ENCODE measurements at regions not wholly inside any gene's neighbourhood (a gene's known extent, or its start where the extent isn't known, plus 50 kb on each side); places are given as distances from the start of the nearest gene placed in this dataset.

GRCh38 chr5:93071710-93072109, 509.3 kb downstream of the NR2F1-AS1 start:
- DNase-seq (no peak), ATAC-seq (no peak)
- H3K27me3 ChIP-seq, result no peaks in the 10 kb centered on the region
- H3K36me3 ChIP-seq, result no peaks in the 10 kb centered on the region
- no peak overlapping the region for H3K27ac ChIP-seq
- H3K4me1 ChIP-seq, result peaks cover 0 to 3% (median 0%) of the 10 kb centered on the region in 12 donors
- H3K4me3 ChIP-seq, result no peak overlapping the region
- 84 to 91% (median 86%) methylated on average over 1 of the region's 1 CpG for WGBS, 4 donors
- intact Hi-C loops (cut with DNase I), result no loop called here
- no peak for TF ChIP-seq CTCF (IDR thresholded peaks at IDR 0.05)
- TF ChIP-seq POLR2A (IDR thresholded peaks at IDR 0.05), result no peak
- no peaks in the 10 kb centered on the region for H3K9me3 ChIP-seq

GRCh38 chr5:93070938-93071337, 510.1 kb downstream of the NR2F1-AS1 start:
- no peak overlapping the region for H3K27ac ChIP-seq
- no peak for DNase-seq
- intact Hi-C loops (cut with DNase I), result no loop called here
- H3K4me3 ChIP-seq, result no peak overlapping the region
- H3K27me3 ChIP-seq, result no peaks in the 10 kb centered on the region
- no peaks in the 10 kb centered on the region for H3K36me3 ChIP-seq
- peaks cover 0 to 3% (median 0%) of the 10 kb centered on the region in 12 donors for H3K4me1 ChIP-seq
- H3K9me3 ChIP-seq, result no peaks in the 10 kb centered on the region
- WGBS, 4 donors, result 68 to 82% (median 73%) methylated on average over 6 of the region's 6 CpGs
- no peak for ATAC-seq
- TF ChIP-seq CTCF (IDR thresholded peaks at IDR 0.05), result no peak

- Histone ChIP-seq H3K9me3 (no peaks in the 10 kb centered on the region), H3K27ac (no peak overlapping the region), H3K4me1 (peaks cover 0 to 3% (median 0%) of the 10 kb centered on the region in 12 donors), H3K36me3 (no peaks in the 10 kb centered on the region), H3K27me3 (no peaks in the 10 kb centered on the region), H3K4me3 (no peak overlapping the region)
- no peak for DNase-seq
- ATAC-seq, result no peak
- intact Hi-C loops (cut with DNase I), result no loop called here
- TF ChIP-seq CTCF (IDR thresholded peaks at IDR 0.05) (no peak), POLR2A (IDR thresholded peaks at IDR 0.05) (no peak)
- 72 to 81% (median 73%) methylated on average over 2 of the region's 2 CpGs for WGBS, 4 donors
These were observed 511.7 kb downstream of the NR2F1-AS1 start for GRCh38 chr5:93069276-93069675.

GRCh38 chr5:93062548-93062947, 518.5 kb downstream of the NR2F1-AS1 start:
- H3K27me3 ChIP-seq, result no peaks in the 10 kb centered on the region
- H3K36me3 ChIP-seq, result no peaks in the 10 kb centered on the region
- no peak for TF ChIP-seq POLR2A (IDR thresholded peaks at IDR 0.05)
- no peak for TF ChIP-seq CTCF (IDR thresholded peaks at IDR 0.05)
- WGBS, 4 donors, result 87 to 95% (median 90%) methylated on average over 1 of the region's 1 CpG
- H3K9me3 ChIP-seq, result no peaks in the 10 kb centered on the region
- DNase-seq (no peak), ATAC-seq (no peak)
- intact Hi-C loops (cut with DNase I), result no loop called here
- no peak overlapping the region for H3K27ac ChIP-seq
- H3K4me3 ChIP-seq, result no peak overlapping the region
- no peaks in the 10 kb centered on the region for H3K4me1 ChIP-seq

Data from heart left ventricle (tissue), 16 donors.